Keratinocyte (primary cell): ENCODE measurements at regions not wholly inside any gene's neighbourhood (a gene's known extent, or its start where the extent isn't known, plus 50 kb on each side); places are given as distances from the start of the nearest gene placed in this dataset.

Experiments
- DNase-seq: peaks from one replicate; pipeline ENCODE4 v3.0.0-alpha.2; 2011; ENCODE audit warnings: low read depth, missing footprints, low spot score
- FAIRE-seq: peaks from 2 replicates; lab custom pipeline; 2011; peaks lifted over from hg19 to GRCh38; lab: Jason Lieb, UNC
- H2AFZ ChIP-seq: 2 replicates; pipeline ENCODE4 v1.6.0; 2012; ENCODE audit warnings: low read length, control low read depth, inconsistent platforms; ENCODE audit not compliant: control insufficient read depth
- H3K27ac ChIP-seq: 2 replicates; pipeline ENCODE4 v1.5.1; 2011; ENCODE audit warnings: low read length; ENCODE audit not compliant: control insufficient read depth, insufficient read depth
- H3K27me3 ChIP-seq: 3 replicates; pipeline ENCODE4 v1.6.0; 2011; ENCODE audit warnings: low read length; ENCODE audit not compliant: control insufficient read depth, insufficient read depth; ENCODE audit errors: extremely low read depth
- H3K36me3 ChIP-seq, 2 experiments: 2 replicates in 1 of 2; 3 replicates in 1 of 2; pipeline ENCODE4 v1.5.1; 2011; ENCODE audit warnings: low read length in 2 of 2, mild to moderate bottlenecking in 1 of 2; ENCODE audit not compliant: control insufficient read depth in 2 of 2, insufficient read depth in 2 of 2; ENCODE audit errors: extremely low read depth in 1 of 2
- H3K4me1 ChIP-seq: 3 replicates; pipeline ENCODE4 v1.5.1; 2011; ENCODE audit warnings: low read length; ENCODE audit not compliant: control insufficient read depth, insufficient read depth; ENCODE audit errors: extremely low read depth
- H3K4me2 ChIP-seq: 3 replicates; pipeline ENCODE4 v1.6.0; 2011; ENCODE audit warnings: low read depth, low read length; ENCODE audit not compliant: control insufficient read depth, insufficient read depth; ENCODE audit errors: extremely low read depth
- H3K4me3 ChIP-seq, 3 experiments: fragments of 200-600 bp in 1 of 3; sonication (generic) in 1 of 3; 2 replicates in 2 of 3; 3 replicates in 1 of 3; pipeline ENCODE4 v1.5.1; 2011 to 2016; ENCODE audit warnings: low read length in 3 of 3, mild to moderate bottlenecking in 3 of 3, control low read depth in 2 of 3, inconsistent platforms in 1 of 3, low read depth in 1 of 3, mixed read lengths in 1 of 3, mixed run types in 1 of 3, moderate library complexity in 1 of 3; ENCODE audit not compliant: control insufficient read depth in 2 of 3, insufficient read depth in 2 of 3; ENCODE audit errors: extremely low read depth in 1 of 3
- H3K79me2 ChIP-seq: 2 replicates; pipeline ENCODE4 v1.6.0; 2012; ENCODE audit warnings: low read length; ENCODE audit not compliant: control insufficient read depth, insufficient read depth
- H3K9ac ChIP-seq: 3 replicates; pipeline ENCODE4 v1.6.0; 2011; ENCODE audit warnings: low read length; ENCODE audit not compliant: control insufficient read depth, insufficient read depth; ENCODE audit errors: extremely low read depth
- H3K9me1 ChIP-seq: 3 replicates; pipeline ENCODE4 v1.6.0; 2011; ENCODE audit warnings: low read length; ENCODE audit not compliant: control insufficient read depth, insufficient read depth; ENCODE audit errors: extremely low read depth
- H3K9me3 ChIP-seq: 2 replicates; pipeline ENCODE4 v1.5.1; 2012; ENCODE audit warnings: low read depth, low read length; ENCODE audit not compliant: control insufficient read depth
- H4K20me1 ChIP-seq: 3 replicates; pipeline ENCODE4 v1.6.0; 2011; ENCODE audit warnings: low read length; ENCODE audit not compliant: control insufficient read depth, insufficient read depth; ENCODE audit errors: extremely low read depth
- CTCF ChIP-seq, 3 experiments: IDR thresholded peaks in 1 of 3; conservative IDR thresholded peaks in 1 of 3; optimal IDR thresholded peaks in 1 of 3; 2 replicates in 2 of 3; 3 replicates in 1 of 3; pipeline versions ENCODE3 to v1.5.1; 2011; ENCODE audit warnings: low read length in 3 of 3, mild to moderate bottlenecking in 3 of 3, moderate library complexity in 2 of 3, control low read depth in 1 of 3, inconsistent platforms in 1 of 3; ENCODE audit not compliant: insufficient read depth in 2 of 3; ENCODE audit errors: extremely low read depth in 1 of 3
- EZH2 ChIP-seq: IDR thresholded peaks from one replicate; pipeline ENCODE4 v1.6.1; 2012; ENCODE audit warnings: inconsistent platforms, mild to moderate bottlenecking, low read length, moderate library complexity
- dilution Hi-C: fragments of 300-500 bp; cut with MboI; formaldehyde crosslinking; loops from one replicate; pipeline ENCODE4 v1.7.0; 2020; ENCODE audit warnings: low sequenced_read_pairs; ENCODE audit not compliant: extremely low pct_ligation_motif_present

- dilution Hi-C loops, result no loop called here
- H3K9me3 ChIP-seq, result no peaks in the 10 kb centered on the region
- H3K4me2 ChIP-seq, result peak overlapping the region; percentile 68
- no peak for TF ChIP-seq EZH2
- H3K4me1 ChIP-seq, result peaks cover 48% of the 10 kb centered on the region
- no peaks in the 10 kb centered on the region for H3K27me3 ChIP-seq
- peak overlapping the region; percentile 72 for H3K9ac ChIP-seq
- no peaks in the 10 kb centered on the region for H3K79me2 ChIP-seq
- peak overlapping the region; percentile 98 for H3K27ac ChIP-seq
- FAIRE-seq, result no peak
- H3K9me1 ChIP-seq, result no peaks in the 10 kb centered on the region
- no peak for DNase-seq
- peak overlapping the region; percentile 7 for H2AFZ ChIP-seq
- no peaks in the 10 kb centered on the region for H4K20me1 ChIP-seq
- peak overlapping the region in 1 of 3 experiments; percentile 26 for H3K4me3 ChIP-seq
- H3K36me3 ChIP-seq, result no peaks in the 10 kb centered on the region
These were observed 306.4 kb downstream of the KLF5 start for GRCh38 chr13:73365252-73365651.

GRCh38 chr13:73364736-73365135 lies 305.9 kb downstream of the KLF5 start:
- H3K79me2 ChIP-seq, result no peaks in the 10 kb centered on the region
- no peak overlapping the region for H3K4me3 ChIP-seq
- H4K20me1 ChIP-seq, result no peaks in the 10 kb centered on the region
- dilution Hi-C loops, result no loop called here
- no peaks in the 10 kb centered on the region for H3K9me3 ChIP-seq
- H3K9me1 ChIP-seq, result no peaks in the 10 kb centered on the region
- no peak overlapping the region for H2AFZ ChIP-seq
- H3K27ac ChIP-seq, result peak overlapping the region; percentile 98
- DNase-seq (no peak), FAIRE-seq (no peak)
- H3K36me3 ChIP-seq, result no peaks in the 10 kb centered on the region
- H3K4me2 ChIP-seq, result peak overlapping the region; percentile 68
- TF ChIP-seq EZH2 (no peak), CTCF (optimal IDR thresholded peaks at IDR 0.05 in 1 of 3, IDR thresholded peaks at IDR 0.05 in 1 of 3, conservative IDR thresholded peaks at IDR 0.05 in 1 of 3; ENCODE audit: extremely low read depth in 1 of 3, insufficient read depth in 2 of 3, low read length in 3 of 3) (no peak)
- H3K9ac ChIP-seq, result peak overlapping the region; percentile 72
- H3K4me1 ChIP-seq, result peaks cover 43% of the 10 kb centered on the region
- no peaks in the 10 kb centered on the region for H3K27me3 ChIP-seq

- Histone ChIP-seq H3K27ac (no peak overlapping the region), H4K20me1 (no peaks in the 10 kb centered on the region), H3K9ac (no peak overlapping the region), H3K79me2 (no peaks in the 10 kb centered on the region), H3K36me3 (no peaks in the 10 kb centered on the region), H3K27me3 (no peaks in the 10 kb centered on the region), H3K4me1 (peaks cover 15% of the 10 kb centered on the region), H2AFZ (peak overlapping the region; percentile 23), H3K9me1 (no peaks in the 10 kb centered on the region), H3K4me2 (no peak overlapping the region), H3K4me3 (no peak overlapping the region), H3K9me3 (no peaks in the 10 kb centered on the region)
- TF ChIP-seq CTCF (optimal IDR thresholded peaks at IDR 0.05 in 1 of 3, IDR thresholded peaks at IDR 0.05 in 1 of 3, conservative IDR thresholded peaks at IDR 0.05 in 1 of 3; ENCODE audit: extremely low read depth in 1 of 3, insufficient read depth in 2 of 3, low read length in 3 of 3) (no peak), EZH2 (no peak)
- peak; percentile 55 for FAIRE-seq
- dilution Hi-C loops, result no loop called here
- DNase-seq, result no peak
These were observed 299.8 kb downstream of the KLF5 start for GRCh38 chr13:73358606-73359095.
